RPMI8226 (cell line): ENCODE measurements at regions not wholly inside any gene's neighbourhood (a gene's known extent, or its start where the extent isn't known, plus 50 kb on each side); places are given as distances from the start of the nearest gene placed in this dataset.

Experiments
- DNase-seq: peaks from one replicate; pipeline ENCODE4 v3.0.0-alpha.2; 2015

- DNase-seq, result no peak
Measured at GRCh38 chr3:27865731-27866130, 143.6 kb upstream of the EOMES start.

GRCh38 chr3:27869152-27869551, 147.0 kb upstream of the EOMES start:
- DNase-seq, result no peak

GRCh38 chr3:27877061-27878013, 155.2 kb upstream of the EOMES start:
- DNase-seq, result no peak

GRCh38 chr3:27878014-27878383, 155.9 kb upstream of the EOMES start:
- no peak for DNase-seq

GRCh38 chr3:27880969-27881892, 159.1 kb upstream of the EOMES start:
- DNase-seq, result peak; percentile 15

GRCh38 chr3:27883266-27883665, 161.1 kb upstream of the EOMES start:
- DNase-seq, result no peak

GRCh38 chr3:27885641-27886040, 163.5 kb upstream of the EOMES start:
- no peak for DNase-seq

- DNase-seq, result no peak
Measured at GRCh38 chr3:27888562-27888961, 166.4 kb upstream of the EOMES start.

GRCh38 chr3:27889745-27890144, 167.6 kb upstream of the EOMES start:
- no peak for DNase-seq

- no peak for DNase-seq
Measured at GRCh38 chr3:27900316-27900715, 178.2 kb upstream of the EOMES start.

GRCh38 chr3:27903446-27903845, 181.3 kb upstream of the EOMES start:
- DNase-seq, result no peak

GRCh38 chr3:27905625-27906024, 183.5 kb upstream of the EOMES start:
- no peak for DNase-seq

GRCh38 chr3:27907148-27907547, 185.0 kb upstream of the EOMES start:
- DNase-seq, result no peak

GRCh38 chr3:27907929-27908328, 185.8 kb upstream of the EOMES start:
- no peak for DNase-seq

GRCh38 chr3:27910456-27910855, 188.3 kb upstream of the EOMES start:
- no peak for DNase-seq

GRCh38 chr3:27914199-27914598, 192.1 kb upstream of the EOMES start:
- DNase-seq, result peak; percentile 4

GRCh38 chr3:27923349-27924068, 201.4 kb upstream of the EOMES start:
- no peak for DNase-seq

- DNase-seq, result no peak
Measured at GRCh38 chr3:27927882-27928281, 205.8 kb upstream of the EOMES start.

- no peak for DNase-seq
Measured at GRCh38 chr3:27930052-27930602, 208.0 kb upstream of the EOMES start.

GRCh38 chr3:27935492-27935891, 213.4 kb upstream of the EOMES start:
- no peak for DNase-seq

- no peak for DNase-seq
Measured at GRCh38 chr3:27939521-27939920, 217.4 kb upstream of the EOMES start.

GRCh38 chr3:27939940-27940339, 217.8 kb upstream of the EOMES start:
- DNase-seq, result no peak

- no peak for DNase-seq
Measured at GRCh38 chr3:27943106-27943505, 221.0 kb upstream of the EOMES start.
